ENCODE measurements at regions not wholly inside any gene's neighbourhood (a gene's known extent, or its start where the extent isn't known, plus 50 kb on each side); places are given as distances from the start of the nearest gene placed in this dataset.
A peak's percentile ranks its signal among the peaks of the same experiment; 100 is the strongest.

DNA sequence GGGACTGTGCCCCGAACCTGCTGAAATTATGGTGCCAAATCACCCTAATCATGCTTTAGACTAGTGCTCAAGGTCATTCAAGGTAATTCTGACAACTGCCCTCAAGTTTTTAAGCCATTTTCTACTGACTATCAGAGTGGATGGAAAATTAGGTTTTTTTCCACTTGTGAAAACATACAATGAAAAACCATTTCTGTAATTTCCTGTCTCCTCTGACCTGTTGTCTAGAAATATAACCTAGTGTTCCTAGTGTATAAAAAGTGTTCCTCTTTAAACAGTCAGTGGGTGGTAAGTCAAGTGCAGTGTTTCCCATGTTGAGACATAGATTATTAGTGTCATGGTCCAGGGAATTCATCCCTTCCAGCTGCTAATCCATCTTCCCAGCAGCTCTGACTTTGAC lies 232.8 kb upstream of the UMPS start:
- DNase-seq (ENCODE audit: low spot score), result no peak

DNA sequence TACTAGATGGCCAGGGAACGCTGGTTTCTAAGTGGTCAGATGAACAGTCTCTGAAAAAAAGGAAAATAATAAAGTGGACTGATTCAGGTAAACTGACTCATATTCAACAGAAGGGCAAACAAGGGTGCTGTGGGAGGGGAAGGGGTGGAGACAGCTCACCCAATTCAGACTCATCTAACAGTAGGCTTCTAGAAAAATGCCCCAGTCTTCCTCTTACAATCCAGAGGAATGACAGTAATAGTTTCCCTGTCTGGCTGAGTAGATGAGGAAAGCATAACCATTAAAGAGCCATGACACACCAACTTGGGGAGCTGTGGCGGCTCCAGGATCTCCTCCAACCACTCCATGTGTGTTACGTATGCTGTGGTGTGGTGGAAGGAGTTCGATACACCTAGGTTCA lies 231.4 kb upstream of the UMPS start:
- DNase-seq (ENCODE audit: low spot score), result no peak

DNA sequence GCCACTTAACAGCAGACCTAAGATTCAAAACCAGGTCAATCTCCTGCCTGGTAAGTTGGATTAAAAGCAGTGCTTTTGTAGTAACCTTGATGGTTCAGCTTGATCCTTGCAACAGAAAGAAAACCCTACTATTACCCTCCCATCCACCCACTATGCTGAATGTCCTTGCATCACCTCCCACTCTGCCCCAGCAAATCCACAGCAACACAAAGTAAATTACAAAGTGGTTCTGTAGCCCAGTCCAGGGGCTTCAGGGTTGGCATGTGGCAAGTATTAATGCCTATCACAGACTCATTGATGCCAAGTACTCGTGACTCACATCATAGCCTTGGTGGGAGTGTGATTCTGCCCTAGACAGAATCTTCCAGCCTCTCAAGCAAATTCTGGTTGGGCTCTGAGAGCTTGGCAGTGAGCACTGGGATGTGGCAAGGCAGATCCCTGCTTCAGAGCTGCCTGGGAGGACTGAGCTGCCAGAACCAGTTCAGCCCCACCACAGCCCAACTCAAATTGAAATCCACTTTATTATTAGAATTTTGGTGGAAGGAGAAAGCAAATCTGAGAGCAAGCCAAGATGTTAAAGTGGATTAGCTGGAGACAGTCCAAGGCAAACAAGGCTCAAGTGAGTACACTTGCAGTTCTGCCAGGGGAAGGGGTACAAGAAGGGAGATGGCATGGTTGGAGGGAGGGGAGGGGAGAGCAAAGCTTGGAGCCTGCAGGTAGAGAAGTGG lies 225.8 kb upstream of the UMPS start:
- DNase-seq (ENCODE audit: low spot score), result no peak

DNA sequence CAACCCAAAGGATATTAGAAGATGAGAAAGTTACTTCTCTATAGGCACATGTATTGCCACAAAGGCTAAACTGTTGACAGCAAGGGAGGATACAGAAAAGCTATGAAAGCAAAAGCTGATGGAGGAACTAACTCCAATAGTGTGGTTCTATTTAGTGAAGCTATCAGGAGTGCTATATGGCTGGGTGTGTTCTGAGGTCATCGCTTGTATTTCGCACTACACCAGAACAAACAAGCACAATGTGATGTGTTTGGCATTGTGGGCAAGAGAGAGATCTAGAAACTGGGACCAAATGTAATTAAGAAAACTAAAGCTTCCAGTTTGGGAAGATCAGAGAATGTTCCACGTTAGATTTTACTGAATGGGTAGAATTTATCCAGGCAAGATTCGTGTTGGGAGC lies 220.4 kb upstream of the UMPS start:
- DNase-seq (ENCODE audit: low spot score), result no peak

DNA sequence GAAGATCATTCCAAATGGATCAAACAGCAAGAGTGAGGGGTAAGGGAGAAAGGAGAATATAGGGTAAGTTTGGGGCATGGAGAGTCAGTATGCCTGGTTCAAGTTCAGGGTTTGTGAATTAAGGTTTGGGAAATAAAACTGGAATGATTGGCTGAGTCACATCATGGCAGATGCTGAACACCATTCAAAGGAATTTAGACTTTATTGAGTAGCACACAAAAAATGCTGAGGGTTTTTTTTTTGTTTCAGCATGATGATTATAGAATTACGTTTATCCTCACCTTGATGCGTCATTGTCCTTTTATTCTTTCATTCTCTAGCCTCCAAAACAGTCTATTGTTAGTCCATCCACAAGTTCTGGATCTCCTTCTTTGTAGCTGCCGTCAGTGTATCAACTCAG lies 220.0 kb upstream of the UMPS start:
- DNase-seq (ENCODE audit: low spot score), result no peak

DNA sequence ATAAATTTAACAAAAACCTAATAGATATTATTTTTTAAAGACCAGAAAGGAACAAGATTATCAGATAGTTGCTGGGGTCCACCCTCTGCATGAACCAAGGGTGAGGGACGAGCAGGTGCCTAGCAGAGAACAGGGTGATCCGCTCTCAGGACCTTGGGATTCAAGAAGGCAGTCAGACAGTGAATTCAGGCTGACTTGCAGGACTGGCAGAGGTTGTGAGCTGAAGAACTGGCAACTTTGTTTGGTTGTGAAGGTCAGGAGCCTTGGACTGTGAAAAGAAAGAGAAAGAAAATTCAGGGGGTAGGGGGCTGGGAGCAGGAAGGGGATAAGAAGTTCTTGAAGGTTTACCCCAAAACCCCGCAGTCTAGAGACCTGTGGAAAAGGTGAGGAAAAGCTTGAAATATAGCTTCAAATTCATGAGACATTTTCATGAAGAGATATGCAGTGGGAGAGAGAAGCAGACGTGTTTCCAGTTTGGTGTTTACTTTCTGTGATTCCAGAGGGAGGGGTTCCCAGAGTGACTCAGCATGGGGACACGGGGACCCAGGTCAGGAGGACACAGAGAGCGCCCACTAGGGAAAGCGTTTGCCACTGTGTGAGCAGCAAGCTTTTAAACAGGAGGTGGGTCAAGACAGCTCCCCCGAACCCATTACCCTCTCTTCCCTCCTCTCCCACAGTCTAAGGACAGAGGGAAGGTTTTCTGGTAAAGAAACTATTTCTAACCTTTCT lies 217.2 kb upstream of the UMPS start:
- no peak for DNase-seq (ENCODE audit: low spot score)

DNA sequence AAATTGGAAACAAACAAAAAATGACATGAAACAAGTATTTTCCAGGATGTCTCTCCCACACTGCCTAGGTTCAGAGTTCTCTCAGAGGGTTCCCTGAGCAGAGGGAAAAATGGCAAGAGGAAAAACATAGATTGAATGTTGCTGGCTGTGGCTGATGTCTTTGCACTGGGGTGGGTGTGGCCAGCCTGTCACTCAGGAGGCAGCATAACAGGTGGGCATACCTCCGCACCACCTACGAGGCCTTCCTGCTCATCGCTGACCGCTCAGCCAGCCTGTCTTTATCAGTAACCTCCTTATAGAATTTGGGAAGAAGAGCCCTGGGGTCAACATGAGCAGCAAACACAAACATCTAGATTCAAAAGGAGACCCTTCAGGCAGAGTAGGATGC lies 216.6 kb upstream of the UMPS start:
- DNase-seq (ENCODE audit: low spot score), result no peak

DNA sequence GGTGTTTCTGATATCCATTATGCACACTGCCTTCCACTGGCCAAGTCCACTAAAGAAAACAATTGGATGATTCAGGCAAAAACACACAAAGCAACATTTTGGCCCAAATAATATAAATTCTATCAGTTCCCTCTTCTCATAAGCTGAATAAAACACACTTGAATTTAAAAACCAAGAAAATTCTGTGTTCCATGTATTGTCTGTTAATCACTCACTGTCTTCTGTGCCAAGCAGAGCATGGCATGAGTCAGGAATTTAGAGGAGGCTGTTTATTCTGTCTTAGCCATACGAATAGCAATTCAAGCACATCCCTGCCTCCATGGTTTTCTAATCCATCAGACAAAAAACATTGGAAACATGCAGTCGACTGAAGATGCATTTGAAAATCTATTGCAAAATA lies 215.6 kb upstream of the UMPS start:
- DNase-seq (ENCODE audit: low spot score), result peak; percentile 50

DNA sequence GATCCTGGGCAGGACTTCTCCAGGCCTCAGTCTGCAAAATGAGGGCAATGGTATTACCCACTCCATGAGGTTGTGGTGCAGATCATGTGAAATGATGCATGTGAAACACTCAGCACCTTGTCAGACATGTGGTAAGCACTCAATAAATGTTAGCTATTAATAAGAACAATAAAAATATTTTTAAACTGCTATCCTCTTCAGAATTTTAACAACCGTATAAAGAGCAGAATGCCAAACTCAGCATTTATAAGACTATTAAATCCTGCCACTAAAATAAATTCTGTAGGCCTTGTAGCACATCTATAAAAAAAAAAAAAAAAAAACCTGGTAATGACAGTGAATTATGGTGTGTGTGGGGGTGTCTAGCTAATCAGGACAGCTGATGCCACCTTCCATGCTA lies 213.9 kb upstream of the UMPS start:
- no peak for DNase-seq (ENCODE audit: low spot score)

DNA sequence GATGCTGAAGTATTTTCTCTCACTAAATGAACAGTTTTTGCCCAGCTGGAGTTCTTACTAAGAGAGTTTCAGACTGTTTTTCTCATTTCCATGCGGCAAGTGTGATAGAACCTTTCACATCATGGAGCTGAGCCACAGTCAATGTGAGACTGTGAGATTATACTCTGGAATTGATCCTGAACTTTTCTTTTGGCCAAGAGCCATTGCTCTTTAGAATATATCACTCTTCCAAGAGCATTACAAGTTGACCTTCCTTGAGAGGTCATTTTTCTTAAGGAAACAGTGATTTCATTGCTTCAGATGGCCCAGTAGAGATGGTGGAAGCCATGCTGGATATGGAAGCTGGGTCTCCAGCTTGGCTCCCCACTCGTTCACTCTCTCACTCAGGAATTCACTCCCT lies 212.9 kb upstream of the UMPS start:
- no peak for DNase-seq (ENCODE audit: low spot score)

DNA sequence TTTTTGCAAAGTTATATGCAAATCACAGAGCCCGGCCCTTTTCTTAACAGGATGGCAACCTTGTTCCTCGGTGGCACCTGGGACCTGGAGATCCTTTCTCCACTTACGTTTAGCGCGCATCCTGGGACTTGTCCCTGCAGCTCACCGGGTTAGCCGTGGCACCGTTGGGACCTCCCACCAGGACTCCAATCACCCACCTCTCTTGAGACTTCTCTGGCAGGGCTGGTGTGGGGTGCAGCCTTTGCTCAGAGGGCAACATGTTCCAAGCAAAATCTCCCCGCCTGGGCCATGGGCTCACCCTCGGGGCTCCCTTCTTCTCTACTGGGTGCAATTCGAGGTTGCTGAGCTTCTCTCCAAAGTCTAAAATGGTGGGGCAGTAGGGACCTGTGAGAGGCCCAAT lies 211.9 kb upstream of the UMPS start:
- no peak for DNase-seq (ENCODE audit: low spot score)

DNA sequence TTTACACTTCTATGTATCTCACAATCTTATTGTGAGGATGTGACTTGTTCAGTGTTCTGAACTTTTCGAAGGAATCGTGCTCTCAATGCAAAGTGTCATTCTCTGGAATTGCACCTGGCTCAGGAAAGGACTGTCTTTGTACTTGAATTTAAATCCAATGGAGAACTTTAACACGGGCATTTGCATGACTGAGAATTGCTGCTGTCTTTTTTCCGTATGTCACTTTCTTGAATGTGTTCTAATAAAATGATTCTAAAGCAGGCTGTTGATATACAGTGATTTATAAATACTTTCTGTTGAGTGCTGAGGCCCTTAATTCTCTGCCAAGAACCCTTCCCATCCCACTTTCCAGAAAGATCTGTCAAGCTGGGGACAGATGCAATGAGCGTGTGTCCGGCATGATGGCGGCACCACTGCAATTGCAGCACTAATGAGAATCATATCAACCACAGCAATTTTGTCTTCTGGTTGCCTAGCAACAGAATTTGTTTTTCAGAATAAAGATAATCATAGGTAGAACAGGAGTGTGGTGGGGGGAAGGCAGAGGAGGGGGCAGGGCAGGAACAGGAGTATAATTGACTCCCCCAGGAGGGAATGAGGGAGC lies 210.6 kb upstream of the UMPS start:
- DNase-seq (ENCODE audit: low spot score), result no peak

DNA sequence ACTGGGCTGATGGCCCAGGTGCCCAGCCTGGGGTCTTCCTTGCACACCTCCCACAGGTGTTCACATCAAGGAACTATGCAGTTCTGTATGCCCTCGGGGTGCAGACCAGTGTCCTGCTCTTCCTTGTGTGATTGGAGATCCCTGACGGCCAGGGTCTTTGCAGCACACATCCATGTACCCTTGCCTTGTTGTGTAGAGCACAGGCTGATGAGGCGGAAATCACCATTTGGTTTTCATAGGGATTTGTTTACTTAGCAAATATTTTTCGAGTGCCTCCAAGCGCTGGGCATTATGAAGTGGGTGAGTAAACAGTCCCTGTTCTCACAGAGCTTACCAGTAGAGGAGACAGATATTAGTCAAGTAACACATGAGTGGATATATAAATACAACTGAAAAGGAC lies 209.3 kb upstream of the UMPS start:
- no peak for DNase-seq (ENCODE audit: low spot score)

DNA sequence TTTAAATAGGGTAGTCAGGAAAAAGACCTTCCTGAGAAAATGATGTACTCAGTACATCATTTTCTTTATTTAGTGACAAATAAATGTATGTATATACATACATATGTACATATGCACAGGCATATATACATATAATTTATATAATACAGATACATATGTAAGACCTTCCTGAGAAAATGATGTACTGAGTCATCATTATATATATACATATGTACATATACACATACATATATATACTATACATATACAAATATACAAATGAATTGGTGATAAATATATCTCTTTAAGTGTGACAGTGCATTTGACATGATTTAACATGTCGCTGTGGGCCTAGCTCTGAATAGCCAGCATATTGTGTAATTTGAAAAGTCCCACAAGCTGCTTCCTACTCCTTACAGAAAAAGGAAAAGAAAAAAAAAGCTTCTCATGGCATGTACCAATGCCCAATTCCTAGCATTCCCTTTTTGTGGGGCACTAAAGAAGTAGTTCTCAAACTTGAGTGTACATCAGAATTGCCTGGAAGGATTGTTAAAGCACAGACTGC lies 208.1 kb upstream of the UMPS start:
- no peak for DNase-seq (ENCODE audit: low spot score)

DNA sequence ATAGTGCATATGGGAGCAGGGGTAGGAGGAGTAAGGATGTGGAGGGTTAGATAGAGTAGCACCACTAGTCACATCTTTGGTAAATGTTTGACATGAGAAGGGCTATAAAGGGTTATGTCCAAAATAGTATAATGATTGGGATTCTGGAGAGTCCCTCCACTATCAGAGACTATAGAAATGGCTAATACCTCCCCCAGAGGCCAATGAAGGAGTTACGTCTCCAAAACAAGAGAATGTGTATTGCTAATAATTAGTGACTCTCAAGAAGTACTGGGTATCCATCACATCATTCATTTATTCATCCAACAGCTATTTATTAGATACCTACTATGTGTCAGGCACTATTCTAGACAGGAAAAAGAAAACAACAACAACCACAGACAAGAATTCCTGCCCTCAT lies 203.7 kb upstream of the UMPS start:
- DNase-seq (ENCODE audit: low spot score), result no peak

DNA sequence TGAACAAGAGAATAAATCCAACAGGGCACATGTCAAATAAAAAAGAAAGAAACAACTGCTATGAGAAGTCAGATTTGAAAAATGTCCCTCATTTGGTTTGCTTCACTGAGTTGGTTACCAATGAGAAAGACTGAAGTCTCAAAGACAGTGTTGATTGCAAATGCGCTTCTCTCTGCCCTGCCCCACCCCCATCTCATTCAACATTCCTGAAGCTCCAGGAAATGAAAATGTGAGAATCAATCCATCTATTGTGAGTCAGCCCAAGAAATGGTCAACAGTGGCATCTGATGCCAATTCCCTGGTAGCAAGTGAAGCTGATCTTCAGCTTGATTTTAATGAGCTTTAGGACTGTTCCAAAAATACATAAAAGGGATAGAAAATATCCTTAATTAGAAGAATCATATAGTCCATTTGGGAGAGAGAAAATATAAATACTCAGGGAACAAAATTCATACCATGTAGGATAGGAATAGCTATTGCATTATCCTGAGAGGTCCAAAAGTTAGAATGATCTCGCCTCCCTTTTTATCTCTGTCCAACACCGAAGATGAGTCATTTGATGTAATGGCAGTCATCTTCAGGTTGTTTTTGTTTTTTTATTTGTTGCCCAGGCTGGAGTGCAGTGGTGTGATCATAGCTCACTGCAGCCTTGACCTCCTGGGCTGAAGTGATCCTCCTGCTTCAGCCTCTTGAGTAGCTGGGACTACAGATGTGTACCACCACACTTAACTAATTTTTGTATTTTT lies 200.3 kb upstream of the UMPS start:
- peak; percentile 78 for DNase-seq (ENCODE audit: low spot score)

DNA sequence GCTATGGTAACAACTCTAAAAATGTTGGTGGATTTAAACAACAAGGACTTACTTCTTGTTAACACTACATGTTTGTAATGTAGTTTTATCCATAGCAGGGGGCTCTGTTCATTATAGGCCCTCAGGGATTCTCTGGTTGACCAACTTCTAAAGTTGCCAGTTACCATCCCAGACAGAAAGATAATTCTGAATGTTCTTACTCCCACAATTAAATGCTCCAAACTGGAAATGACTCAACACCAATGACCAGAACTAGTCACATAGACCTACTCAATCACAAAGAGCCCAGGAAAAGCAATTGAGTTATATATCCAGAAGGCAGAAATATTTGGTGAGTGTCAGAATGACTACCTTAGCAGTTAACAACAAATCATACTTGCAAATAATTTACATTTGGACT lies 199.3 kb upstream of the UMPS start:
- DNase-seq (ENCODE audit: low spot score), result no peak

DNA sequence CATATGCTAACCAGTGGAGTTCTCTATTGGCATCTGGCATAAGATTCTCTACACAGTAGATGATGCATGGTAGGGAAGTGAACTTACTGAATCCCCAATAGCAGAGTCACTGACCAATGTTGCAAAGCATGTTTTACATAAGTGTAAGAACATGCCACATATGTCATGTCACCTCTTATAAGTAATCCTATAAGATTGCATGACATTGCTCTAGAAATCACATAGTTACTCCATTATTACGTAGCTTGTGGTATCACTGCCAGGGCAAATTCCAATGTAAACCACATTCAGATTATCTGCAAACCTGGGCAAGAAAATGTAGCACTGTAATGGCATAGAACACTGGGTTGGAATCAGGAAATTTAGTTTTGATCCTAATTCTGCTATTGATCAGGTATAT lies 198.2 kb upstream of the UMPS start:
- no peak for DNase-seq (ENCODE audit: low spot score)

DNA sequence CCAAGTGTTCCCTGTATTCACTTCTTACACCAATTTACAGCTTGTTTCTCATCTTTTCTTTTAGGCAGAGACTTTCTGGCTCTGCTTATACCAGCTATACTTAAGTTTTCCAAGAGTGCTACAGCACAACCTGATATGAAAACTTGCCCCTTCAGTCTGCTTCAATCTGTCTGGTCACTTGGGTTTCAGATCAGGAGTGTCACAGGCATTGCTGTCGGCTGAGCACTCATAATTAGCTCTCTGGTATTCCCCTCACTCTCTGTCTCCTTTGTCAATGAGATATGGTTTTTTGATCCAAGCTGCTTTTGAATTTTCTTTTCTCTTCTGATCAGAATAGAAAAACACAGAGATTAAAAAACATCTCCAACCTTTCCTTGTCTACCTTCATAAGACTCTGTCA lies 194.9 kb upstream of the UMPS start:
- no peak for DNase-seq (ENCODE audit: low spot score)

DNA sequence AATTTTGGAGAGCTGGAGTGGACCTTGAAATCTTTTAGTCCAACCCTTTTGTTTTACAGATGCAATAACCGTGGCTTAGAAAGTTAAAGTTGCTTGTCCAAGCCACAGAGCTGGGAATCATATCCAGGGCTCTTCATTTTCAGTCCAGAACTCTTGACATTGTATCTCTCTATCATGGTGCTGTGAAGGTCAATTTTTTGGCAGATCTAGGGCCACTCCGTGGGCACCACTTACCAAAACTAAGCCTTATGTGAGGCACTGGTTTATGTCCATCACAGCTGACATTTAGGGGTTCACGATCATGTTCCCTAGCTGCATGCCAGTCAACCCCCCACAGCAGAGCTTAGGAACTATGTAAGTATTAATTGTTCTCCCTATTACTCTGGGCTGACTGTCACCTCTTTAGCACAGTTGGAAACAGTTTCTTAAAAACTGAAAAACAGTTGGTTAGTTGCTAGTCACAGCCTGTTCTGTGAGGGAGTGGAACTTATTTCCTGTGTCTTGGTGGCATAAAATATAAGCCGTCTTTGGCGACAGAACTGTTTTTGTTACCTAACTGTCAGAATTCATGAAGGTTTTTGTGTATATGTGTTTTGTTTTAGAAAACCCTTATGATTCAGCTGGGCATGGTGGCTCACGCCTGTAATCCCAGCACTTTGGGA lies 189.6 kb upstream of the UMPS start:
- no peak for DNase-seq (ENCODE audit: low spot score)

DNA sequence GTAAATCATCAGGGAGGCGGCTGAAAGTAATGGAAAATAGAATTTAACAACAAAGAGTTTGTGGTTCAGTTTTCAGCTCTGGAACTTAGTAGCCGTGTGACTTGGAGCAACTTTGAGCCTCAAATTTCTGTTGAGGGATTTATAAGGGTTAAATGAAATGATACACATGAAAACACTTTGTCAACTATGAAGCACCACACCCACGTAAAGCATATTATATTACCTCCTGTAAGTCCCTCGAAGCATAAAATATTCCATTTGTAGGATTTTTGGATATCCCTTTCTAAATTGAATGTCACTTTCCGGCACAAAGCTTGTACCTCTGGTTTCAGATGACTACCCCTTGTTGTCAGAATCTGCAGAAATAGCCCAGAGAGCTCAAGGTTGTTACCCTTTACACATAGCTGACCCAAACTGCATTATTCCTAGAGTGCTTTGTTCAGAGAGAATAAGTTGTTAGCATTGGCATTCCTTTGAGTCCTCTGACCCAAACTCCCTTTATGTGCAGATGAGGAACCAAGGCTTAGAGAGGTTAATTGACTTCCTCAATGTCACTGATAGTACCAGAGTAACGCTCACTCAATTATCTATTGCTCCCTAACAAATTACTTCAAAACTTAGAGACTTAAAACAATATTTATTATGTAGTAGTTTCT lies 187.9 kb upstream of the UMPS start:
- DNase-seq (ENCODE audit: low spot score), result no peak

DNA sequence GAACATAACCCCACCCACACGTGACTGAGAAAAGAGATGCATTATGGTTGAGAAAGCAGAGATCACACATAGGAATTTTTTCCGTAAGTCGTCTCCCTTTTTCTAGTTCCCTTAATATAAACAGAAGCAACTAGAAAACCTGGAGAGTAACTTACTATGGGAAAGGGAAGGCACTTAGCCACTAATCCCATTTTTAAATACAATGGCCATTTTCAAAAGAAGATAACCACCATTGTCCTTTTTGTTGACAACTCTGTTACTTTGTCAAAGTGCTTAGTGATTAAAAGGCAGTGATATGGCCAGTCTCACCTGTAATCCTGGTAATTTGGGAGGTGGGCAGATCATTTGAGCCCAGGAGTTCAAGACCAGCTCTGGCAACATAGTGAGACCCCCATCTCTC lies 184.4 kb upstream of the UMPS start:
- DNase-seq (ENCODE audit: low spot score), result no peak

Data from globus pallidus (tissue), 1 donor.